CD4-positive, alpha-beta T cell (primary cell): ENCODE measurements at regions not wholly inside any gene's neighbourhood (a gene's known extent, or its start where the extent isn't known, plus 50 kb on each side); places are given as distances from the start of the nearest gene placed in this dataset.

ENCODE experiments used
- ATAC-seq: fragments of 200-7000 bp; cut with Tn5 transposase; one replicate; pipeline ENCODE4 v1.10.0; 2022; ENCODE audit warnings: mild to moderate bottlenecking; ENCODE audit not compliant: poor library complexity
- CTCF ChIA-PET: fragments of 350-600 bp; sonication (Branson Sonifier 250); formaldehyde crosslinking; loops from one replicate; lab custom pipeline; 2021; ENCODE audit warnings: antibody characterized with exemption, inconsistent platforms; lab: Charles Lee
- POLR2A ChIA-PET: fragments of 350-600 bp; sonication (Branson Sonifier 250); formaldehyde crosslinking; loops from one replicate; lab custom pipeline; 2021; ENCODE audit warnings: antibody characterized with exemption, inconsistent platforms; lab: Charles Lee
- DNase-seq, 14 experiments: peaks; one replicate each; pipeline ENCODE4 v3.0.0-alpha.2; 2013 to 2020; ENCODE audit warnings: mixed read lengths in 2 of 14
- H3K27ac ChIP-seq, 2 donors: one replicate each; pipeline versions ENCODE4 v1.5.1 to v1.7.0; 2013; ENCODE audit warnings: low read length in 2 of 2, low read depth in 1 of 2, mild to moderate bottlenecking in 1 of 2
- H3K27me3 ChIP-seq, 2 experiments: 1 replicate in 1 of 2; 2 replicates in 1 of 2; pipeline versions ENCODE4 v1.6.1 to v1.7.0; 2013; ENCODE audit warnings: low read length in 2 of 2, control low read depth in 1 of 2, mild to moderate bottlenecking in 1 of 2, moderate library complexity in 1 of 2; ENCODE audit not compliant: insufficient read depth in 2 of 2, control insufficient read depth in 1 of 2
- H3K36me3 ChIP-seq: one replicate; pipeline ENCODE4 v1.6.1; 2013; ENCODE audit warnings: low read length, control low read depth; ENCODE audit not compliant: insufficient read depth
- H3K4me1 ChIP-seq: one replicate; pipeline ENCODE4 v1.6.1; 2013; ENCODE audit warnings: low read length, control low read depth; ENCODE audit not compliant: insufficient read depth
- H3K4me3 ChIP-seq: one replicate; pipeline ENCODE4 v1.5.1; 2013; ENCODE audit warnings: mild to moderate bottlenecking, low read length, moderate library complexity
- H3K9me3 ChIP-seq, 2 experiments: 1 replicate in 1 of 2; 2 replicates in 1 of 2; pipeline versions ENCODE4 v1.6.1 to v1.7.0; 2013; ENCODE audit warnings: low read length in 2 of 2, mild to moderate bottlenecking in 2 of 2, control low read depth in 1 of 2, moderate library complexity in 1 of 2; ENCODE audit not compliant: control insufficient read depth in 1 of 2, insufficient read depth in 1 of 2
- H3K27ac Mint-ChIP-seq: one replicate; pipeline ENCODE4 v1.8.0; 2020; ENCODE audit warnings: mixed read lengths
- H3K27me3 Mint-ChIP-seq: one replicate; pipeline ENCODE4 v1.8.0; 2021; ENCODE audit warnings: mixed read lengths
- H3K36me3 Mint-ChIP-seq: one replicate; pipeline ENCODE4 v1.8.0; 2021; ENCODE audit warnings: low read depth, mixed read lengths
- H3K4me1 Mint-ChIP-seq: one replicate; pipeline ENCODE4 v1.8.0; 2021; ENCODE audit warnings: low read depth, mixed read lengths
- H3K4me3 Mint-ChIP-seq: one replicate; pipeline ENCODE4 v1.8.0; 2020; ENCODE audit warnings: mild to moderate bottlenecking, mixed read lengths
- H3K9me3 Mint-ChIP-seq: one replicate; pipeline ENCODE4 v1.8.0; 2020; ENCODE audit warnings: mixed read lengths
- intact Hi-C, 2 experiments: fragments of 100-400 bp; cut with DNase I in 1 of 2; cut with micrococcal nuclease in 1 of 2; formaldehyde crosslinking; loops; one replicate each; pipeline versions ENCODE4 v1.15.1 to v1.9.0; 2023 to 2025; cut with DNase I, micrococcal nuclease
- TF ChIP-seq, protein P1 (sequence below): fragments of 200-600 bp; IDR thresholded peaks from one replicate; pipeline ENCODE4 v1.8.0; 2022; ENCODE audit warnings: antibody characterized with exemption, mild to moderate bottlenecking

GRCh38 chr16:73831220-73831619 is 465.4 kb upstream of the PSMD7 start:
- Mint-ChIP-seq H3K27me3 (peaks cover 7% of the 10 kb centered on the region), H3K4me1 (no peaks in the 10 kb centered on the region), H3K27ac (no peak overlapping the region), H3K4me3 (no peak overlapping the region), H3K9me3 (no peaks in the 10 kb centered on the region), H3K36me3 (no peaks in the 10 kb centered on the region)
- Histone ChIP-seq H3K9me3 (peaks cover 0 to 8% of the 10 kb centered on the region in 2 experiments), H3K27me3 (no peaks in the 10 kb centered on the region), H3K4me3 (no peak overlapping the region), H3K27ac (no peak overlapping the region), H3K4me1 (no peaks in the 10 kb centered on the region), H3K36me3 (no peaks in the 10 kb centered on the region)
- TF ChIP-seq, protein P1, sequence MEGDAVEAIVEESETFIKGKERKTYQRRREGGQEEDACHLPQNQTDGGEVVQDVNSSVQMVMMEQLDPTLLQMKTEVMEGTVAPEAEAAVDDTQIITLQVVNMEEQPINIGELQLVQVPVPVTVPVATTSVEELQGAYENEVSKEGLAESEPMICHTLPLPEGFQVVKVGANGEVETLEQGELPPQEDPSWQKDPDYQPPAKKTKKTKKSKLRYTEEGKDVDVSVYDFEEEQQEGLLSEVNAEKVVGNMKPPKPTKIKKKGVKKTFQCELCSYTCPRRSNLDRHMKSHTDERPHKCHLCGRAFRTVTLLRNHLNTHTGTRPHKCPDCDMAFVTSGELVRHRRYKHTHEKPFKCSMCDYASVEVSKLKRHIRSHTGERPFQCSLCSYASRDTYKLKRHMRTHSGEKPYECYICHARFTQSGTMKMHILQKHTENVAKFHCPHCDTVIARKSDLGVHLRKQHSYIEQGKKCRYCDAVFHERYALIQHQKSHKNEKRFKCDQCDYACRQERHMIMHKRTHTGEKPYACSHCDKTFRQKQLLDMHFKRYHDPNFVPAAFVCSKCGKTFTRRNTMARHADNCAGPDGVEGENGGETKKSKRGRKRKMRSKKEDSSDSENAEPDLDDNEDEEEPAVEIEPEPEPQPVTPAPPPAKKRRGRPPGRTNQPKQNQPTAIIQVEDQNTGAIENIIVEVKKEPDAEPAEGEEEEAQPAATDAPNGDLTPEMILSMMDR: no peak
- ATAC-seq (no peak), DNase-seq (no peak)
- ChIA-PET CTCF (no interaction called here), POLR2A (no interaction called here)
- intact Hi-C loops: no loop called here

DNA sequence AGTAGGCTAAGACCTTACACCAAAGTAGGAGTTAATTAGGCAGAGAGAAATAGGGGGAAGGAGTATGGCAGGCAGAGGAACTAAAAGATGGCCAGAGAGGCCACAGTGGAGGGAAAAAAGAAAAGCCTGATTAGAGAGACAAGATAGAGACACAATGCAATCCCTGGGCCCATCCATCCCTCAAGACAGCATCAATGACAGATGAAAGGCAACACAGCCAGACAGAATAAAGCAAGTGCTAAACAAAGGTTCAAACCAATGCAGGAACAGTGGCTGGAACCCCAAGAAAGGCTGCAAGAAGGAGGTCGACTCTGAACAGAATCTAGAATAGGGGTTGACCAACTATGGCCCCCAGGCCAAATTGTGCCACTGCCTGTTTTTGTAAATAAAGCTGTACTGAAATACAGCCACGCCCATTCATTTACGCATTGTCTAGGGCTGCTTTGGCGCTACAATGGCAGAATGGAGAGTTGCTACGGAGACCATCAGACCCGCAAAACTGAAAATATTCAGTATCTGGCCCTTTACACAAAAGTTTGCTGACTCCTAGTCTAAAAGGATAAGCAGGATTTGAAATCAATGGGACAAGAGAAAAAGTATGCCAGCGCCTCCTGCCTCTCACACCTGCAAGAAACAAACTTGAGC is 473.3 kb upstream of the PSMD7 start:
- H3K36me3 ChIP-seq: no peaks in the 10 kb centered on the region
- H3K27ac ChIP-seq: no peak overlapping the region
- no peak overlapping the region for H3K4me3 ChIP-seq
- CTCF ChIA-PET: no interaction called here
- intact Hi-C loops: no loop called here
- Mint-ChIP-seq H3K27ac (no peak overlapping the region), H3K4me3 (no peak overlapping the region), H3K27me3 (no peaks in the 10 kb centered on the region), H3K9me3 (peaks cover 4% of the 10 kb centered on the region), H3K4me1 (no peaks in the 10 kb centered on the region), H3K36me3 (no peaks in the 10 kb centered on the region)
- H3K9me3 ChIP-seq: no peaks in the 10 kb centered on the region
- TF ChIP-seq, protein P1: no peak
- POLR2A ChIA-PET: no interaction called here
- DNase-seq (no peak), ATAC-seq (no peak)
- H3K4me1 ChIP-seq: no peaks in the 10 kb centered on the region
- H3K27me3 ChIP-seq: no peaks in the 10 kb centered on the region

- Histone ChIP-seq H3K4me1 (no peaks in the 10 kb centered on the region), H3K9me3 (no peaks in the 10 kb centered on the region), H3K27ac (no peak overlapping the region), H3K4me3 (no peak overlapping the region), H3K36me3 (no peaks in the 10 kb centered on the region), H3K27me3 (no peaks in the 10 kb centered on the region)
- intact Hi-C loops: no loop called here
- Mint-ChIP-seq H3K27ac (no peak overlapping the region), H3K4me3 (no peak overlapping the region), H3K36me3 (no peaks in the 10 kb centered on the region), H3K4me1 (no peaks in the 10 kb centered on the region), H3K9me3 (peaks cover 4% of the 10 kb centered on the region), H3K27me3 (no peaks in the 10 kb centered on the region)
- ChIA-PET POLR2A (no interaction called here), CTCF (no interaction called here)
- TF ChIP-seq, protein P1: no peak
- no peak for ATAC-seq
- DNase-seq: no peak
Observed at GRCh38 chr16:73817526-73818324, 478.9 kb upstream of the PSMD7 start.
